H7 (cell line): ENCODE measurements at regions not wholly inside any gene's neighbourhood (a gene's known extent, or its start where the extent isn't known, plus 50 kb on each side); places are given as distances from the start of the nearest gene placed in this dataset.

Experiments used
- DNase-seq: peaks from one replicate; pipeline ENCODE4 v3.0.0; 2012
- H3K27me3 ChIP-seq: 2 replicates; pipeline ENCODE4 v1.6.0; 2011; ENCODE audit warnings: mild to moderate bottlenecking, low read length; ENCODE audit not compliant: control insufficient read depth, insufficient read depth
- H3K36me3 ChIP-seq: replicated peaks from 2 replicates; pipeline ENCODE4 v1.5.1; 2011; ENCODE audit warnings: low read length; ENCODE audit not compliant: control insufficient read depth, insufficient read depth
- H3K4me3 ChIP-seq: 2 replicates; pipeline ENCODE4 v1.5.1; 2011; ENCODE audit warnings: low read depth, mild to moderate bottlenecking, control low read depth, low read length, moderate library complexity; ENCODE audit not compliant: insufficient read depth

DNA sequence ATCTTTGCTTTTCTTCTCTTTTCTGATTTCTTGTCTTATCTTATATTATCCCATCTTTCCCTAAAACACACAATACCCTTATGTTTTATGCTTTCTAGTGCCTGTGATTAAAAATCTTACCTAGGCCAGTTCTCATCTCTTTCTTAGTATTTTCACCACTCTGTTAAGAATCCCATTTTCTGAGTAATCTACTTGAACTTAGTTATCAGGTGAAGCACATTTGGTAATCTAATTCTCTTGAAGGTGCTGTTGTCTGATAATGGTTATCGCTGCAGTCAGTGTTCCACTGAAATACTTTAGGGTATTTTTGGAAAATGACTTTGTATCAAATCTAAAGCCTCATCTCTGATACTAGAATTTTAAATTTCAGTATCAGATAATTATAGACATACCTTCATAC lies 192.5 kb upstream of the MAN1A1 start:
- DNase-seq = no peak
- Histone ChIP-seq H3K27me3 (no peaks in the 10 kb centered on the region), H3K4me3 (no peak overlapping the region), H3K36me3 (no peaks in the 10 kb centered on the region)

DNA sequence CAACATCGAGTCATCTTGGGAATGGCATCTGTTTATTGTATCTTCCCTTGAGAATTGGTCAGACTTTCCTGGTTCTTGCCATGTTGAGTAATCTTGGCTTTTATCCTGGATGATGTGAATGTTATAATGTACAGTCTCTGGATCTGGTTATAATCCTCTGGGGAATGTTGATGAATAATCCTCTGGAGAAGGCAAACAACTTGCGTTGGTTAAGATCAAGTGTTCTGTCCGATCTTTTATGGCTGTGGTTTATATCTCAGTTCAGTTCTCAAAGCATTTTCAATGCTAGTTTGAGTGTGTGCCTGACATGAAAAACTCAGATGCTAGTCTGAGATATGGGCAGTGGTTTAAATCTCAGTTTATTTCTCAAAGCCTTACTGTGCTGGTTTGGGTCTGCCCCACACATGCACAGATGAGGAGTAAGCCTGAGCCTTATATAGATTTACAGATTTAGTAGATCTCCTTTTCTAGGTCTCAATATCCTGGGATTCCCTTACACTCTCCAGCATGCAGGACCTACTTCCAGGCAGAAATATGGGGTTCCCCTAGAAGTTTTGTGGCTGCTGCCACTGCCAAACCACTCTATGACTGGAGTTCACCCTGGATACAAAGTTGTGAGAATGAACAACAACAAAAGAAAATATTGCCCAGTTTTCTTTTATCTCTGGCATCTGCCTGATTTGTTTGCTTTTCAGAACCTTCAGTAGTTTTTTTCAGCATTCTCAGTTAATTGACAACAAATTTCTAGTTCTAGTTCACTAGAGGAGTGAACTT lies 191.8 kb upstream of the MAN1A1 start:
- DNase-seq = no peak
- H3K36me3 ChIP-seq = no peaks in the 10 kb centered on the region
- H3K4me3 ChIP-seq = no peak overlapping the region
- H3K27me3 ChIP-seq = no peaks in the 10 kb centered on the region

GRCh38 chr6:119540417-119540816 lies 190.9 kb upstream of the MAN1A1 start:
- no peaks in the 10 kb centered on the region for H3K36me3 ChIP-seq
- H3K27me3 ChIP-seq = no peaks in the 10 kb centered on the region
- DNase-seq = no peak
- no peak overlapping the region for H3K4me3 ChIP-seq

- DNase-seq = no peak
- no peaks in the 10 kb centered on the region for H3K27me3 ChIP-seq
- H3K4me3 ChIP-seq = no peak overlapping the region
- no peaks in the 10 kb centered on the region for H3K36me3 ChIP-seq
Measured at GRCh38 chr6:119539066-119539746, 189.6 kb upstream of the MAN1A1 start.

GRCh38 chr6:119536666-119537065 lies 187.1 kb upstream of the MAN1A1 start:
- H3K27me3 ChIP-seq = no peaks in the 10 kb centered on the region
- H3K36me3 ChIP-seq = no peaks in the 10 kb centered on the region
- H3K4me3 ChIP-seq = no peak overlapping the region
- no peak for DNase-seq

GRCh38 chr6:119535332-119535731 lies 185.8 kb upstream of the MAN1A1 start:
- H3K27me3 ChIP-seq = no peaks in the 10 kb centered on the region
- DNase-seq = no peak
- H3K4me3 ChIP-seq = no peak overlapping the region
- H3K36me3 ChIP-seq = no peaks in the 10 kb centered on the region

DNA sequence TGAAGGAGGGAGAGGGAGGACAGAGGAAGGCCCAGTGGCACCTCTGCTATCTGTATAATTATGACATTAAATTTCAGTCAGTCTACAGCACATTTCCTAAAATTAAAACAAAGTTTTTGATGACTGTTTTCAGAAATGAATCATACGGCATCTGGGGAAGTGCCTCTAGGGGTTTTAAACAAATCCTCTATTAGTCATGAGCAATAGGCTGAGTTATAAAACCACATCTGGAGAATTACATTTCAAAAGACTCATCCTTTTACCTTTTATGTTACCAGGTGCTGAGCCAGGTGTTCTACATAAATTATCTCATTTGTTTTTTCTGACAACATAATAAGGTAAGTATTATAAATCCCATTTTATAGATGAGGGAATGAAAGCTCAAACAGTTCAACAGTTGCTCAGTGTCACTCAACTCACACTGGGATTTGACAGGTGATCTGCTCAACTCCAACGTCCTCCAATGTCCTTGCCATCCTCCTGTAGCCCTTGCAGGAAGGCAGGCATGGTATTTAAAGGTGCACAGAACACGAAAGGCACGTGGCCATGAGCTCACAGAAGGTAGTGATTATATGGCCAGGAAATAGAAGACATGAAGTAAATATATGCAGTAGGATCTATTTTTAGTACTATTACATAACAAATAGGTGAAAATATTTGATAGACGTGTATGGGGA lies 184.2 kb upstream of the MAN1A1 start:
- no peak for DNase-seq
- H3K4me3 ChIP-seq = no peak overlapping the region
- H3K27me3 ChIP-seq = no peaks in the 10 kb centered on the region
- no peaks in the 10 kb centered on the region for H3K36me3 ChIP-seq

GRCh38 chr6:119527231-119527578 lies 177.6 kb upstream of the MAN1A1 start:
- DNase-seq = no peak
- Histone ChIP-seq H3K36me3 (no peaks in the 10 kb centered on the region), H3K4me3 (no peak overlapping the region), H3K27me3 (no peaks in the 10 kb centered on the region)

GRCh38 chr6:119526561-119527230 lies 177.1 kb upstream of the MAN1A1 start:
- Histone ChIP-seq H3K4me3 (no peak overlapping the region), H3K36me3 (no peaks in the 10 kb centered on the region)
- DNase-seq = no peak

GRCh38 chr6:119524410-119524809 lies 174.8 kb upstream of the MAN1A1 start:
- H3K4me3 ChIP-seq = no peak overlapping the region
- no peak for DNase-seq
- no peaks in the 10 kb centered on the region for H3K27me3 ChIP-seq

More at GRCh38 chr6:119526561-119527230, 177.1 kb upstream of the MAN1A1 start:
- H3K27me3 ChIP-seq = no peaks in the 10 kb centered on the region

DNA sequence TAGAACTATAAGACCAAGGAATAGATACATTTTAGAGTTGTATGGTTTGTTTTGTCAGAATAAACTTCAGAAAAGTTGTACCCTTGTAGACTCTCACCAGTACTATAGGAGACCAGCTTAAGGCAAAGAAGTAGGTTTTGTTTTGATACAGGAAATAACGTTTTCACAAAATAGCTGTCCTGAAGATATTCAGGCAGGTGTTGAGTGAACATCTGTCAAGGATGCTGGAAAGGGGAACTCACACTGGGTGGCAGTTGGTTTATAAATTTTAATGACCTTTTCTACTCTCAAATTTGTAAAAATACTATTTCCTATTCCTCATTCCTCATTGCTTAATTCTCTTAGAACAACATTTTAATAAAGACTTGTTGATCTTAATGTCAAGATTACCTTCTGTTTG lies 174.0 kb upstream of the MAN1A1 start:
- no peaks in the 10 kb centered on the region for H3K27me3 ChIP-seq
- no peak overlapping the region for H3K4me3 ChIP-seq
- DNase-seq = no peak
- no peaks in the 10 kb centered on the region for H3K36me3 ChIP-seq

More at GRCh38 chr6:119524410-119524809, 174.8 kb upstream of the MAN1A1 start:
- H3K36me3 ChIP-seq = no peaks in the 10 kb centered on the region

GRCh38 chr6:119521251-119521650 lies 171.7 kb upstream of the MAN1A1 start:
- Histone ChIP-seq H3K36me3 (no peaks in the 10 kb centered on the region), H3K27me3 (no peaks in the 10 kb centered on the region), H3K4me3 (no peak overlapping the region)
- no peak for DNase-seq

DNA sequence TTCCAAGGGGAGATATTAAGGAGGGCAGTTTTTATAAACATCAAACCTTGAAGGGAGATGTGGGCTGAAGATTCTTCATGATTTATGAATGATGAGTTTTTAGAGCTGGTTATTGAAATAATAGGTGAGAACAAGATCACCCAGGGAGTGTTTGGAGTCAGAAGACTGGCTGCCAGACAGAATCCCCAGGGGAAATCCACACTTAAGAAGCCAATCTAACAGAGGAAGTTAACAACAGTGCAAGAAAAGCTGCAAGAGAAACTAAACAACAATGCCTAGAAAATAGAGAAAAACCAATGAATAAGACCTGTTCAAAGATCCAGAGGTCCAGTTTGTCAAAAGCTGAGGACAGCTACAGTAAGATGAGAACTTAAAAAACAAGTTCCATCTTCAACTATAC lies 167.9 kb upstream of the MAN1A1 start:
- Histone ChIP-seq H3K36me3 (no peaks in the 10 kb centered on the region), H3K27me3 (no peaks in the 10 kb centered on the region), H3K4me3 (no peak overlapping the region)
- no peak for DNase-seq

DNA sequence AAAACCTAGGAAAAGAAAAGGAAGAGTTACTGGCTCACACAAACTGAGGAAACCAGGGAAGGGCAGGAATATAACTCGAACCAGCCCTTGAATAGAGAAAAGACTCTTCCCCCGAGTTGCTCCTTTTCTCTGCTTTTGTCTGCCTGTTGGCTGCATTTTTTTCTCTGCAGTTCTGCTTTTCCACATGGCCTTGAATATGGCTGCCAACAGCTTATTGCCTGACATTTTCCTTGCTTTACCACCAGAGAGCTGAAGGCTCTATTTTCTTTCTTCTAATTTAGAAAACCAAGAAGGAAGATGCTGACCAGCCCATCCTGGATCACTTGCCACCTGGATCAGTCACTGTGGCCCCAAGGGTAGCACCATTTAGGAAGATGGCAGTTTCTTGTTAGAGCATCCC lies 164.8 kb upstream of the MAN1A1 start:
- no peak overlapping the region for H3K4me3 ChIP-seq
- no peak for DNase-seq
- H3K36me3 ChIP-seq = no peaks in the 10 kb centered on the region
- H3K27me3 ChIP-seq = no peaks in the 10 kb centered on the region

GRCh38 chr6:119511024-119511423 lies 161.5 kb upstream of the MAN1A1 start:
- DNase-seq = no peak
- no peaks in the 10 kb centered on the region for H3K27me3 ChIP-seq
- H3K4me3 ChIP-seq = no peak overlapping the region
- no peaks in the 10 kb centered on the region for H3K36me3 ChIP-seq
